Liver (tissue), 8 donors: ENCODE measurements at regions not wholly inside any gene's neighbourhood (a gene's known extent, or its start where the extent isn't known, plus 50 kb on each side); places are given as distances from the start of the nearest gene placed in this dataset.

Experiments used
- DNase-seq: peaks from one replicate; pipeline ENCODE4 v3.0.0-alpha.2; 2017; ENCODE audit warnings: low spot score
- H3K27ac ChIP-seq, 2 donors: one replicate each; pipeline ENCODE4 v1.7.0; 2013; ENCODE audit warnings: inconsistent platforms in 2 of 2, low read length in 2 of 2, control low read depth in 1 of 2, low read depth in 1 of 2, mild to moderate bottlenecking in 1 of 2
- H3K27me3 ChIP-seq, 4 donors: one replicate each; pipeline versions ENCODE4 v1.6.1 to v1.7.0; 2013; ENCODE audit warnings: low read length in 3 of 4, inconsistent platforms in 1 of 4, mild to moderate bottlenecking in 1 of 4, moderate library complexity in 1 of 4; ENCODE audit not compliant: control insufficient read depth in 4 of 4, insufficient read depth in 4 of 4
- H3K36me3 ChIP-seq, 4 donors: one replicate each; pipeline versions ENCODE4 v1.6.1 to v1.7.0; 2013; ENCODE audit warnings: low read length in 3 of 4, mild to moderate bottlenecking in 3 of 4, low read depth in 1 of 4, moderate library complexity in 1 of 4; ENCODE audit not compliant: control insufficient read depth in 4 of 4, insufficient read depth in 3 of 4
- H3K4me1 ChIP-seq, 4 donors: one replicate each; pipeline versions ENCODE4 v1.6.1 to v1.7.0; 2013; ENCODE audit warnings: low read length in 3 of 4, mild to moderate bottlenecking in 3 of 4, moderate library complexity in 1 of 4; ENCODE audit not compliant: control insufficient read depth in 4 of 4, insufficient read depth in 4 of 4
- H3K4me3 ChIP-seq, 3 donors: one replicate each; pipeline versions ENCODE4 v1.6.1 to v1.7.0; 2013; ENCODE audit warnings: low read length in 3 of 3, control low read depth in 1 of 3, low read depth in 1 of 3, mild to moderate bottlenecking in 1 of 3
- H3K9ac ChIP-seq, 2 donors: one replicate each; pipeline ENCODE4 v1.7.0; 2013; ENCODE audit warnings: low read length in 2 of 2, mild to moderate bottlenecking in 2 of 2, moderate library complexity in 2 of 2, control low read depth in 1 of 2, low read depth in 1 of 2
- H3K9me3 ChIP-seq, 4 donors: one replicate each; pipeline versions ENCODE4 v1.6.1 to v1.7.0; 2013; ENCODE audit warnings: low read length in 3 of 4; ENCODE audit not compliant: control insufficient read depth in 4 of 4
- ATF3 ChIP-seq: IDR thresholded peaks from 2 replicates; pipeline ENCODE4 v1.6.1; 2016; ENCODE audit warnings: antibody characterized with exemption
- CTCF ChIP-seq: fragments of 150-350 bp; IDR thresholded peaks from 2 replicates; pipeline ENCODE4 v1.5.1; 2017; ENCODE audit warnings: improper control_type of control experiment, low read depth, low read length; ENCODE audit not compliant: missing input control
- EGR1 ChIP-seq, 2 donors: IDR thresholded peaks; 2 replicates each; pipeline ENCODE4 v1.6.1; 2016 to 2018; ENCODE audit warnings: antibody characterized with exemption in 2 of 2, low read depth in 2 of 2
- FOXA1 ChIP-seq: IDR thresholded peaks from 2 replicates; pipeline ENCODE4 v1.6.1; 2016; ENCODE audit warnings: antibody characterized with exemption
- FOXA2 ChIP-seq: IDR thresholded peaks from 2 replicates; pipeline ENCODE4 v1.6.1; 2016; ENCODE audit warnings: antibody characterized with exemption
- GABPA ChIP-seq, 2 donors: IDR thresholded peaks in 1 of 2; conservative IDR thresholded peaks in 1 of 2; 2 replicates each; pipeline ENCODE4 v1.6.1; 2016; ENCODE audit warnings: antibody characterized with exemption in 2 of 2, mild to moderate bottlenecking in 1 of 2, moderate library complexity in 1 of 2
- HNF4A ChIP-seq, 2 donors: conservative IDR thresholded peaks; 2 replicates each; pipeline ENCODE4 v1.6.1; 2016; ENCODE audit warnings: antibody characterized with exemption in 2 of 2, mild to moderate bottlenecking in 2 of 2
- HNF4G ChIP-seq: IDR thresholded peaks from 2 replicates; pipeline ENCODE4 v1.6.1; 2016; ENCODE audit warnings: antibody characterized with exemption
- JUND ChIP-seq, 2 donors: IDR thresholded peaks; 2 replicates each; pipeline ENCODE4 v1.6.1; 2016; ENCODE audit warnings: antibody characterized with exemption in 2 of 2
- MAX ChIP-seq: IDR thresholded peaks from 2 replicates; pipeline ENCODE4 v1.6.1; 2016; ENCODE audit warnings: antibody characterized with exemption
- NR2F2 ChIP-seq: IDR thresholded peaks from 2 replicates; pipeline ENCODE4 v1.6.1; 2016; ENCODE audit warnings: antibody characterized with exemption
- RAD21 ChIP-seq, 2 donors: IDR thresholded peaks; 2 replicates each; pipeline ENCODE4 v1.6.1; 2016; ENCODE audit warnings: antibody characterized with exemption in 2 of 2, mild to moderate bottlenecking in 2 of 2
- REST ChIP-seq: IDR thresholded peaks from 2 replicates; pipeline ENCODE4 v1.6.1; 2016; ENCODE audit warnings: antibody characterized with exemption, mild to moderate bottlenecking
- SP1 ChIP-seq: IDR thresholded peaks from 2 replicates; pipeline ENCODE4 v1.6.1; 2018; ENCODE audit warnings: antibody characterized with exemption, mild to moderate bottlenecking
- TAF1 ChIP-seq: conservative IDR thresholded peaks from 2 replicates; pipeline ENCODE4 v1.6.1; 2016; ENCODE audit warnings: antibody characterized with exemption, mild to moderate bottlenecking
- YY1 ChIP-seq: IDR thresholded peaks from 2 replicates; pipeline ENCODE4 v1.6.1; 2016; ENCODE audit warnings: antibody characterized with exemption, mild to moderate bottlenecking
- ZBTB33 ChIP-seq: IDR thresholded peaks from 2 replicates; pipeline ENCODE4 v1.6.1; 2016; ENCODE audit warnings: antibody characterized with exemption
- WGBS: extraction: QIAGEN DNeasy Blood & Tissue Kit; methylation state at CpG from one replicate; pipeline ENCODE4 v1.1.7; 2013; 5-methylcytosine and 5-hydroxymethylcytosine counted together
- donor health status: healthy.
- donor health status: healthy.
- donor health status: healthy.
- donor health status: healthy.
- donor health status: healthy.

- no peaks in the 10 kb centered on the region for H3K9me3 ChIP-seq
- no peak for TF ChIP-seq YY1
- no peak for TF ChIP-seq SP1
- TF ChIP-seq ATF3 = no peak
- TF ChIP-seq EGR1 (IDR thresholded peaks at IDR 0.05; ENCODE audit: low read depth in 2 of 2) = no peak
These were observed 73.0 kb upstream of the BTBD3 start for GRCh38 chr20:11844691-11845090.

GRCh38 chr20:11845340-11845739 is 72.4 kb upstream of the BTBD3 start:
- H3K27ac ChIP-seq = no peak overlapping the region
- H3K9ac ChIP-seq = no peak overlapping the region
- H3K4me3 ChIP-seq = no peak overlapping the region
- 79% methylated on average over 3 of the region's 3 CpGs for WGBS
- no peaks in the 10 kb centered on the region for H3K9me3 ChIP-seq
- TF ChIP-seq ATF3 (no peak), JUND (IDR thresholded peaks at IDR 0.05) (no peak), HNF4G (no peak), SP1 (no peak), HNF4A (conservative IDR thresholded peaks at IDR 0.05) (no peak), ZBTB33 (no peak), TAF1 (no peak), EGR1 (IDR thresholded peaks at IDR 0.05; ENCODE audit: low read depth in 2 of 2) (no peak), CTCF (no peak), GABPA (IDR thresholded peaks at IDR 0.05 in 1 of 2, conservative IDR thresholded peaks at IDR 0.05 in 1 of 2) (no peak), FOXA1 (no peak), REST (no peak), RAD21 (IDR thresholded peaks at IDR 0.05) (no peak), NR2F2 (no peak), YY1 (no peak), MAX (no peak), FOXA2 (no peak)
- no peak for DNase-seq
- no peaks in the 10 kb centered on the region for H3K36me3 ChIP-seq
- H3K27me3 ChIP-seq = no peaks in the 10 kb centered on the region
- H3K4me1 ChIP-seq = no peaks in the 10 kb centered on the region

More at GRCh38 chr20:11844691-11845090, 73.0 kb upstream of the BTBD3 start:
- no peak overlapping the region for H3K4me3 ChIP-seq
- H3K27me3 ChIP-seq = no peaks in the 10 kb centered on the region
- no peaks in the 10 kb centered on the region for H3K4me1 ChIP-seq
- H3K9ac ChIP-seq = no peak overlapping the region
- no peak overlapping the region for H3K27ac ChIP-seq
- no peak for DNase-seq
- no peaks in the 10 kb centered on the region for H3K36me3 ChIP-seq
